Thyroid gland (tissue), 4 donors: ENCODE measurements at regions not wholly inside any gene's neighbourhood (a gene's known extent, or its start where the extent isn't known, plus 50 kb on each side); places are given as distances from the start of the nearest gene placed in this dataset.

Experiments
- DNase-seq, 2 donors: peaks; one replicate each; pipeline ENCODE4 v3.0.0-alpha.2; 2019
- H3K27ac ChIP-seq, 3 donors: fragments of 200-600 bp; sonication (generic); 1 replicate in 2 of 3; 2 replicates in 1 of 3; pipeline ENCODE4 v1.5.1; 2016 to 2019; ENCODE audit warnings: mild to moderate bottlenecking in 1 of 3, moderate library complexity in 1 of 3
- H3K27me3 ChIP-seq: fragments of 200-600 bp; sonication (generic); one replicate; pipeline ENCODE4 v1.5.1; 2019
- H3K36me3 ChIP-seq, 2 donors: fragments of 200-600 bp; sonication (generic); one replicate each; pipeline ENCODE4 v1.5.1; 2016 to 2019
- H3K4me1 ChIP-seq, 2 donors: fragments of 200-600 bp; sonication (generic); one replicate each; pipeline ENCODE4 v1.5.1; 2017 to 2019
- H3K4me3 ChIP-seq, 3 donors: fragments of 200-600 bp; sonication (generic); replicated peaks in 1 of 3; 1 replicate in 2 of 3; 2 replicates in 1 of 3; pipeline ENCODE4 v1.5.1; 2016; ENCODE audit warnings: mild to moderate bottlenecking in 1 of 3
- H3K9me3 ChIP-seq: fragments of 200-600 bp; sonication (generic); one replicate; pipeline ENCODE4 v1.5.1; 2017
- POLR2A ChIP-seq, 2 donors: fragments of 450-650 bp; IDR thresholded peaks; one replicate each; pipeline ENCODE4 v1.6.1; 2017; ENCODE audit warnings: antibody characterized with exemption in 2 of 2, mild to moderate bottlenecking in 2 of 2, moderate library complexity in 1 of 2
- WGBS, 2 donors: methylation state at CpG; one replicate each; pipeline ENCODE4 v1.1.5; 2017; 5-methylcytosine and 5-hydroxymethylcytosine counted together
- intact Hi-C: fragments of 100-400 bp; cut with DNase I; formaldehyde crosslinking; loops from one replicate; pipeline ENCODE4 v1.15.1; 2023
- TF ChIP-seq, protein P1 (sequence below), 6 experiments: fragments of 200-600 bp in 3 of 6; fragments of 450-650 bp in 3 of 6; sonication (generic) in 3 of 6; IDR thresholded peaks; one replicate each; pipeline ENCODE4 v1.5.1; 2016 to 2019; ENCODE audit warnings: antibody characterized with exemption in 6 of 6, mild to moderate bottlenecking in 2 of 6, inconsistent platforms in 1 of 6, moderate library complexity in 1 of 6

- no peaks in the 10 kb centered on the region for H3K27me3 ChIP-seq
- TF ChIP-seq, protein P1, sequence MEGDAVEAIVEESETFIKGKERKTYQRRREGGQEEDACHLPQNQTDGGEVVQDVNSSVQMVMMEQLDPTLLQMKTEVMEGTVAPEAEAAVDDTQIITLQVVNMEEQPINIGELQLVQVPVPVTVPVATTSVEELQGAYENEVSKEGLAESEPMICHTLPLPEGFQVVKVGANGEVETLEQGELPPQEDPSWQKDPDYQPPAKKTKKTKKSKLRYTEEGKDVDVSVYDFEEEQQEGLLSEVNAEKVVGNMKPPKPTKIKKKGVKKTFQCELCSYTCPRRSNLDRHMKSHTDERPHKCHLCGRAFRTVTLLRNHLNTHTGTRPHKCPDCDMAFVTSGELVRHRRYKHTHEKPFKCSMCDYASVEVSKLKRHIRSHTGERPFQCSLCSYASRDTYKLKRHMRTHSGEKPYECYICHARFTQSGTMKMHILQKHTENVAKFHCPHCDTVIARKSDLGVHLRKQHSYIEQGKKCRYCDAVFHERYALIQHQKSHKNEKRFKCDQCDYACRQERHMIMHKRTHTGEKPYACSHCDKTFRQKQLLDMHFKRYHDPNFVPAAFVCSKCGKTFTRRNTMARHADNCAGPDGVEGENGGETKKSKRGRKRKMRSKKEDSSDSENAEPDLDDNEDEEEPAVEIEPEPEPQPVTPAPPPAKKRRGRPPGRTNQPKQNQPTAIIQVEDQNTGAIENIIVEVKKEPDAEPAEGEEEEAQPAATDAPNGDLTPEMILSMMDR (IDR thresholded peaks at IDR 0.05) = no peak
- no peak for TF ChIP-seq POLR2A (IDR thresholded peaks at IDR 0.05)
- 20 to 22% methylated on average over 2 of the region's 2 CpGs for WGBS, 2 donors
- H3K4me3 ChIP-seq = no peak overlapping the region
- H3K9me3 ChIP-seq = no peaks in the 10 kb centered on the region
- H3K27ac ChIP-seq = no peak overlapping the region
- no peaks in the 10 kb centered on the region for H3K4me1 ChIP-seq
- intact Hi-C loops = no loop called here
- H3K36me3 ChIP-seq = no peaks in the 10 kb centered on the region
- no peak for DNase-seq
Observed at GRCh38 chr10:117663750-117664149, 121.2 kb downstream of the EMX2 start.

GRCh38 chr10:117664288-117664687 lies 121.7 kb downstream of the EMX2 start:
- 76 to 86% methylated on average over 5 of the region's 5 CpGs for WGBS, 2 donors
- Histone ChIP-seq H3K4me3 (no peak overlapping the region), H3K27ac (no peak overlapping the region), H3K4me1 (no peaks in the 10 kb centered on the region), H3K9me3 (no peaks in the 10 kb centered on the region), H3K36me3 (no peaks in the 10 kb centered on the region), H3K27me3 (no peaks in the 10 kb centered on the region)
- intact Hi-C loops = no loop called here
- TF ChIP-seq, protein P1 (IDR thresholded peaks at IDR 0.05) = no peak
- TF ChIP-seq POLR2A (IDR thresholded peaks at IDR 0.05) = no peak
- no peak for DNase-seq

DNA sequence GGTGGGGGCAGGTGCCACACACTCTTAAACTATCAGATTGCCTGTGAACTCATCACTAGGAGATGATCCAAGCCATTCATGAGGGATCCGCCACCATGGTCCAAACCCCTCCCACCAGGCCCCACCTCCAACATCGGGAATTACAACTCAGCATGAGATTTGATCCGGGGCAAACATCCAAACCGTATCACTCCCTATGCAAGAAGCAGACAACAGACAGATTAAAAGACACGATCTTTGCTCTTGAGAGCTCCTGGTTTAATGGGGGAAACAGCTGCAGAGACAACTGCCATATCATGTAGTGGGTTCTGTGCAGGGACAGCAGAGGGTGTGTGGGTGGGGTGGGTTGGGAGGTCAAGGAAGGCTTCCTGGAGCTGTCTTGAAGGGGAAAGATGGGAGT lies 123.6 kb downstream of the EMX2 start:
- no peak for DNase-seq
- Histone ChIP-seq H3K27ac (no peak overlapping the region), H3K4me1 (no peaks in the 10 kb centered on the region), H3K4me3 (no peak overlapping the region), H3K9me3 (no peaks in the 10 kb centered on the region), H3K27me3 (no peaks in the 10 kb centered on the region), H3K36me3 (no peaks in the 10 kb centered on the region)
- TF ChIP-seq, protein P1 (IDR thresholded peaks at IDR 0.05) = no peak
- no peak for TF ChIP-seq POLR2A (IDR thresholded peaks at IDR 0.05)
- intact Hi-C loops = no loop called here
- WGBS, 2 donors = 45 to 47% methylated on average over 5 of the region's 5 CpGs

DNA sequence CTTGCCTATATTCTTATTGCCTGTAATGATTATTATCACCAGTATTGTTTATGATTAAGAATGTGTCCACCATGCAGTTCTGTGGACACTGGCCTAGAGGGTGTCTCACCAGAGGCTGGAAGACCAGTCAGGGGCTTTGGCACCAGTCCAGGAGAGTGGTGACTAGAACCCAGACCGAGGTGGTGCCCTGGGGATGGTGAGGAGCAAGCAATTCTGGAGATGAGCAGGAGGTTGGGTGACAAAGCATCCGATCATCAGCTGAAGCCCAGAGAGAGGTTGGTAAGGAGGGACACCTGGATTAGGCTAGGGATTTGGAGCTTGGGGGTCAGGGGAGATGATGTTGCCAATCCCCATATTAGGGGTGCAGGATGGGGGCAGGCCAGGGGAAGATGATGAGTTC lies 124.4 kb downstream of the EMX2 start:
- H3K4me1 ChIP-seq = no peaks in the 10 kb centered on the region
- H3K36me3 ChIP-seq = no peaks in the 10 kb centered on the region
- intact Hi-C loops = no loop called here
- no peak overlapping the region for H3K27ac ChIP-seq
- H3K9me3 ChIP-seq = no peaks in the 10 kb centered on the region
- DNase-seq = no peak
- H3K27me3 ChIP-seq = no peaks in the 10 kb centered on the region
- TF ChIP-seq, protein P1 (IDR thresholded peaks at IDR 0.05) = no peak
- TF ChIP-seq POLR2A (IDR thresholded peaks at IDR 0.05) = no peak
- WGBS, 2 donors = 87 to 89% methylated on average over 2 of the region's 2 CpGs
- no peak overlapping the region for H3K4me3 ChIP-seq

- H3K4me1 ChIP-seq = no peaks in the 10 kb centered on the region
- no peak for DNase-seq
- WGBS, 2 donors = 68 to 82% methylated on average over 6 of the region's 6 CpGs
- no peaks in the 10 kb centered on the region for H3K36me3 ChIP-seq
- H3K27ac ChIP-seq = no peak overlapping the region
- no peaks in the 10 kb centered on the region for H3K27me3 ChIP-seq
- no peak overlapping the region for H3K4me3 ChIP-seq
- TF ChIP-seq, protein P1 (IDR thresholded peaks at IDR 0.05) = no peak
- TF ChIP-seq POLR2A (IDR thresholded peaks at IDR 0.05) = no peak
- no peaks in the 10 kb centered on the region for H3K9me3 ChIP-seq
- intact Hi-C loops = no loop called here
Observed at GRCh38 chr10:117667831-117668230, 125.3 kb downstream of the EMX2 start.
